ENCODE measurements at regions not wholly inside any gene's neighbourhood (a gene's known extent, or its start where the extent isn't known, plus 50 kb on each side); places are given as distances from the start of the nearest gene placed in this dataset.
"Not testable (repeated sequence)": the region's sequence is repeated elsewhere in the genome, so short reads cannot be mapped to it uniquely, and the experiment has no call there.

GRCh38 chr16:17015702-17016101, 455.1 kb downstream of the XYLT1 start:
- no peak for DNase-seq

DNA sequence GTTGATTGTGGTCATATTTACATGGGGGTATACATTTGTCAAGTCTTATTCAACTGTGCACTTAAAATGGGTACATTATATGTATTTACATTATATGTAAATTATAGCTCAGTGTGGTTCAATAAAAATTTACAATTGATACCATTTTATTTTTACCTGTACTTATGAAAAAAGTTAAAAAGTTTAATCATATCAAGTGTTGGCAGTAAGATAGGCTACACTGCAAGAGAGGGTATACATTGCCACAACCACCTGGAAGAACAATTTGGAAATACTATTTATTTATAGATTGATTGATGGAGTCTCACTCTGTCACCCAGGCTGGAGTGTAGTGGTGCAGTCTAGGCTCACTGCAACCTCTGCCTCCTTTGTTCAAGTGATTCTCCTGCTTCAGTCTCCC, 453.3 kb downstream of the XYLT1 start:
- DNase-seq, result no peak

DNA sequence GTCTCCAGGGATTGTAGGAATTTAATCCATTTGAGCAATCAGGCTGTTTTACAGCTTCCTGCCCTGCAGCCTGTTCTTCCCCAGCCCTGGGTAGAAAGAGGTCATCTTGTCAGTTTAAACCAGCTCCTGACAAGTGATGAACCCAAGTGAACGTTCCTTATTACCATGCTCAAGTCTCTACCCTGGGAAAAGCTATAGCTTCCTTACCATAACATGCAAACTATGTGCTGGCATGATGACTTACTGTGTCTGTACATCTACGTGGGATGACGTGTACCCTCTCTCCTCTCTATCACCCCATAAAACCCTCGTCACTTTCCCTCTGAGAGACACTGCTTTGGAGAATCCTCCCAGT, 452.2 kb downstream of the XYLT1 start:
- no peak for DNase-seq

GRCh38 chr16:17019366-17019765, 451.4 kb downstream of the XYLT1 start:
- DNase-seq, result no peak

- no peak for DNase-seq
Observed at GRCh38 chr16:17023606-17024005, 447.2 kb downstream of the XYLT1 start.

- DNase-seq, result no peak
Observed at GRCh38 chr16:17024514-17024913, 446.2 kb downstream of the XYLT1 start.

DNA sequence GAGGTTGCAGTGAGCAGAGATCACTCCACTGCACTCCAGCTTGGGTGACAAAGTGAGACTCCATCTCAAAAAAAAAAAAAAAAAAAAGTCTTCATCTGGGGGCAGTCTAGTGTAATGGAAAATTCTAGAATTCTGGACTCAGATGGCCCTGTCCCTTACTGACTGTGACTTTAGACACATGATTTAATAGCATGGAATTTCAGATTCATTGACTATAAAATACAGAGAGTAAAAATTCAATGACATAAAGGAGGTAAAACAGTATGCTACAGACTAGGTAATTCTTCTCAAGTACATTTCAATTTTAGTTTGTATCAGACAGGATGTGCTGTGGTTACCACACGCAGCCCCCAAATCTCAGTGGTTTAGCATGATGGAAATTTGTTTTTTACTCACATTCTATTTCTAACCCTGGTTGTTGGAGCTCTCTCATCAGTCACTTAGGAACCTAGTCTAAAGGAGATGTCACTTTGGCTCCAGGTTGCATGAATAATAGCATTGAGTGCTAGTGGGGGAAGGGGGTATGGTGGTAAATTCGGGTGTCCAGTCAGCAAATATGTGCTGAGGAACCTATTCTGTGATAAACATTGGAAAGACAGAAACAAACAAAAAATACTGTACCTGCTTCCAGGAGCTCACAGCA, 444.0 kb downstream of the XYLT1 start:
- DNase-seq, result peak; percentile 30

DNA sequence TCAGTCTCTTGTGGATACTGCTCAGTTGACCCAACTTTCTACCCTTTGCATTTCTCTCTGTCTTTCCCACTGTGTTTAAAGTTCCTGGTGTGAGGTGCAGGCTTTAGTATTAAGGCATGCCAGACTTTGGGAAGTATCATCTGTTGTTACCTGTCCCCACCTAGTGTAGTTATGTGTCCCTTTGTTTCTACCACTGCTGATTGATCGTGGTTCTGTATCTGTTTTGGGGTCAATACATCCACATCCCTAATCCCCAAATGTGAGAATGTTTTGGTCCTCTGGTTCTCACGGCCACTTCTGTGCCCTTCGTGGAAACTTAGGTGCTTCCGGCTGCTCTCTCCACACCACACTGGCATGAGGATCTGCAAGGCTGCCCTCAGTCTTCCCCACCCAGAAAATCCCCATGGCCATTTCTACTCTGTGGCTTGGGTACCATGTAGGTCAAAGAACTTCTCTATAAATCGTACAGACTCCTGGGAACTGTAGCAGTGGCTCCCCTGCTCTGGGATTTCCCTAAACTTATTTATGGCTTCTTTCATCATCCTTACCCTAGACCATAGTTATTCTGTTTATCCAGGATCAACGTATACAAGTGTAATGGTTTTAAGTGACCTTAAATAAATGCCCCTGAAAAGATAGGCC, 443.2 kb downstream of the XYLT1 start:
- no peak for DNase-seq

DNA sequence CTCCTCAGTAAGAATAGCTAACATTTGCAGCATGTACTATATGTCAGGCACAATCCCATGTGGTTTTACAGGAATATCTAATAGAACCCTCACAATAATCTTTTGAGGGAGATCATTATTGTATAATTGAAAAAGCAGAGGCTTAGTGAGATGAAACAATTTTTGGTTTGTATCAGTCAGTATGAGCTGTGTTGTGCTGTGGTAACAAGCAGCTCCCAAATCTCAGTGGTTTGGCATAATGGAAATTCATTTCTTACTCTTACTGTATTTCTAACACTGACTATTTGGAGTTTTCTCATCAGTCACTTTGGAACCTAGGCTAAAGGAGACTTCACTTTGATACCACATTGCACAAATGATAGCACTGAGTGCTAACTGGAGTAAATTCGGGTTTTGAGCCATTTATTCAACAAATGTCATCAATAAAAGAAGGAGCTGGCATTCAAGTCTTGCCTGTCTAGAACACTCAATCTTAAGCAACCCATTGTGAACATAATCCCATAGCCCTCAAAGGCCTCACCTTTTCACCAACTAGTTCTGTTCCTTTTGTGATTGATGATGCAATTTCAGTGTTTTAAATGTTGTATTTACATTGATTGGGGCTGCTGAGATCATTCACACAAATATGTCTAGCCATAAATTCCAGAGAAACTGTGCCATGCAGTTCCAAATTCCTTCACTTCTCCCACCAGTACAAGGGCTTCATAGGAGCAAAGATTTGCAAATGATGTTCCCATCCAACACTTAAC, 441.0 kb downstream of the XYLT1 start:
- no peak for DNase-seq

GRCh38 chr16:17031484-17032268, 439.1 kb downstream of the XYLT1 start:
- no peak for DNase-seq

GRCh38 chr16:17032332-17032731, 438.4 kb downstream of the XYLT1 start:
- DNase-seq, result no peak

GRCh38 chr16:17034477-17035252, 436.1 kb downstream of the XYLT1 start:
- DNase-seq, result no peak

DNA sequence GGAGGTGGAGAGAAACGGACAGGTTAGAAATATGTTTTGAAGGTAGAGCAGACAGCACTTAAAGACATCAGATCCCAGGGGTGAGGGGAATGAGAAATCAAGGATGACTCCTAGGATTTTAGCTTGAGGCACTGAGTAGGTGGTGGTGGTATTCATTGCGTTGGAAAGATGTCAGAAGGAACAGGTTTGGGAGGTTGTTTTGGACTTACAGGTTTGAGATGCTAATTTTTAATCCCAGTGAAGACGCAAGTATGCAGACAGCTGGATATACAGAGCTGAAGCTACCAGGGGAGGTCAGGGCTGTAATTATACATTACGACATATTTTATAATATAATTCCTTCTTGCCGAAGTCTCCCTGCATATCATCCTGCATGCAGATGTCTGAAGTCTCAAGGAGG, 433.3 kb downstream of the XYLT1 start:
- no peak for DNase-seq

GRCh38 chr16:17038415-17038814, 432.3 kb downstream of the XYLT1 start:
- DNase-seq, result no peak

- DNase-seq, result not testable (repeated sequence)
Observed at GRCh38 chr16:17049109-17049508, 421.7 kb downstream of the XYLT1 start.

DNA sequence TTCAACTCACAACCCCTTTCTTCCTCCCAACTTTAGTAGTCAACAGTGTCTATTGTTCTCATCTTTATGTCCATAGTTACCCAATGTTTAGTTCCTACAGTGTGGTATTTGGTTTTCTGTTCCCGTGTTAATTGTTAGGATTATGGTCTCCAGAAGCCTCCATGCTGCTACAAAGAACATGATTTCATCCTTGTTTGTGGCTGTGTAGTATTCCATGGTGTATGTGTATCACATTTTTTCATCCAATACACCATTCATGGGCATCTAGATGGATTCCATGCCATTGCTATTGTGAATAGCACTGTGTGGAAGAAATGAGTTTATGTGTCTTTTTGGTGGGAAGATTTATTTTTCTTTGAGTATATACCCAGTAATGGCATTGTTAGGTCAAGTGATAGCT, 420.3 kb downstream of the XYLT1 start:
- no peak for DNase-seq

Measured in central memory CD4-positive, alpha-beta T cell (primary cell).